Activated T-helper 1 cell treated with anti-CD3 and anti-CD28 coated beads, Interleukin-12 subunit alpha, Interleukin-12 subunit beta, Interleukin-2, Interleukin-4 antibody, amounts not matched to agents 30 ng/mL and 10 ng/mL and 1 ng/mL, durations not matched to agents 14 hours and 24 hours and 36 hours (primary cell): ENCODE measurements at regions not wholly inside any gene's neighbourhood (a gene's known extent, or its start where the extent isn't known, plus 50 kb on each side); places are given as distances from the start of the nearest gene placed in this dataset.

Source experiments
- DNase-seq: peaks from one replicate; pipeline ENCODE4 v3.0.0; 2021; ENCODE audit warnings: low spot score
- H3K27ac Mint-ChIP-seq: one replicate; pipeline ENCODE4 v1.8.0; 2021; ENCODE audit warnings: mild to moderate bottlenecking, mixed read lengths
- H3K27me3 Mint-ChIP-seq: one replicate; pipeline ENCODE4 v1.8.0; 2022; ENCODE audit warnings: mild to moderate bottlenecking, moderate library complexity, mixed read lengths; ENCODE audit not compliant: insufficient read depth
- H3K36me3 Mint-ChIP-seq: one replicate; pipeline ENCODE4 v1.8.0; 2021; ENCODE audit warnings: low read depth, mixed read lengths
- H3K4me1 Mint-ChIP-seq: one replicate; pipeline ENCODE4 v1.8.0; 2021; ENCODE audit warnings: low read depth, mixed read lengths
- H3K4me3 Mint-ChIP-seq: one replicate; pipeline ENCODE4 v1.8.0; 2021; ENCODE audit warnings: mild to moderate bottlenecking, moderate library complexity, mixed read lengths
- H3K9me3 Mint-ChIP-seq: one replicate; pipeline ENCODE4 v1.8.0; 2021; ENCODE audit warnings: mixed read lengths
- intact Hi-C: fragments of 100-400 bp; cut with micrococcal nuclease; formaldehyde crosslinking; loops from one replicate; pipeline ENCODE4 v1.15.1; 2024

DNA sequence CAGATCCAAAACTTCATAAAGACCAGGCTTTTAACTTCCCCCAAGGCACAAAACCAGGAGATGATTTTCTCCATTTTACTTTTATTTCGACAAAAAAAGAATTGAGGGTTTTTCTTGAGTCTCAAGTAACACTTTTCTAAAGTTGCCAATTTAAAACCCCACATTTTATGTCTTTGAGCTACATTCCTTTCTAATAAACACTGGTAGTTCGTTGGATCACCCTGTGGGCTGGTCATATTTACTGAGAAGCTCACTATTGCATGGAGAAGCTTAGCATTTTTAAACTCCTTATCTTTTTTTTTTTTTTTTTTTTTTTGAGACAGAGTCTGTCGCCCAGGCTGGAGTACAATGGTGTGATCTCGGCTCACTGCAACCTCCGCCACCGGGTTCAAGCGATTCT is 255.1 kb upstream of the TPM1 start:
- intact Hi-C loops = no loop called here
- Mint-ChIP-seq H3K36me3 (no peaks in the 10 kb centered on the region), H3K27me3 (no peaks in the 10 kb centered on the region), H3K27ac (no peak overlapping the region), H3K4me1 (no peaks in the 10 kb centered on the region), H3K9me3 (no peaks in the 10 kb centered on the region), H3K4me3 (no peak overlapping the region)
- DNase-seq = no peak

- Mint-ChIP-seq H3K9me3 (no peaks in the 10 kb centered on the region), H3K27me3 (no peaks in the 10 kb centered on the region), H3K4me1 (no peaks in the 10 kb centered on the region), H3K27ac (no peak overlapping the region), H3K4me3 (no peak overlapping the region), H3K36me3 (no peaks in the 10 kb centered on the region)
- no peak for DNase-seq
- intact Hi-C loops = no loop called here
Measured at GRCh38 chr15:62788224-62788623, 254.3 kb upstream of the TPM1 start.

- Mint-ChIP-seq H3K4me3 (no peak overlapping the region), H3K27ac (no peak overlapping the region), H3K36me3 (no peaks in the 10 kb centered on the region), H3K27me3 (no peaks in the 10 kb centered on the region), H3K9me3 (no peaks in the 10 kb centered on the region), H3K4me1 (no peaks in the 10 kb centered on the region)
- DNase-seq = no peak
- intact Hi-C loops = no loop called here
Measured at GRCh38 chr15:62790546-62790945, 252.0 kb upstream of the TPM1 start.

DNA sequence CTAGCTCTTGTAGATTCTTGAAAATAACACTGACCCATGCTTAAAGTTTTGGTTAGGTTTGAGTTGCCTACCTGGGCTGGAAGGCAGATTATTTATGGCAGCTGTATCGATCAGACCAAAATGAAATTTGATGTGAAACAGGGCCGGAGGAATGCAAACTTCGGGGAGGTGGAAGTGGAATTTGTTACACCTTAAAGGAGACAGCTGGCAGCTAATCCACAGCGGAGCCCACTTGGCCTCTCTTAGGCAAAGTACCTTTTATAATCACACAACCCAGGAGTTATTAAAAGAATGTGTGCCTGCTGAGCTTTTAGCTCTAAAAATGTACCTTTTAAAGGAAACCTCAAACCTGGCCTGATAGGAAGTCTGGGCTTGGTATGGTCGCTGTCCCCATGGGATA is 250.9 kb upstream of the TPM1 start:
- DNase-seq = no peak
- no peak overlapping the region for H3K27ac Mint-ChIP-seq
- intact Hi-C loops = no loop called here
- H3K9me3 Mint-ChIP-seq = no peaks in the 10 kb centered on the region
- H3K4me1 Mint-ChIP-seq = no peaks in the 10 kb centered on the region
- H3K36me3 Mint-ChIP-seq = no peaks in the 10 kb centered on the region
- no peak overlapping the region for H3K4me3 Mint-ChIP-seq
- H3K27me3 Mint-ChIP-seq = no peaks in the 10 kb centered on the region

GRCh38 chr15:62792986-62793751 is 249.4 kb upstream of the TPM1 start:
- no peak overlapping the region for H3K4me3 Mint-ChIP-seq
- H3K9me3 Mint-ChIP-seq = no peaks in the 10 kb centered on the region
- no peaks in the 10 kb centered on the region for H3K4me1 Mint-ChIP-seq
- no peaks in the 10 kb centered on the region for H3K27me3 Mint-ChIP-seq
- no peaks in the 10 kb centered on the region for H3K36me3 Mint-ChIP-seq
- H3K27ac Mint-ChIP-seq = no peak overlapping the region
- intact Hi-C loops = no loop called here
- no peak for DNase-seq

GRCh38 chr15:62793752-62794144 is 248.8 kb upstream of the TPM1 start:
- Mint-ChIP-seq H3K27me3 (no peaks in the 10 kb centered on the region), H3K36me3 (no peaks in the 10 kb centered on the region), H3K4me3 (no peak overlapping the region), H3K4me1 (no peaks in the 10 kb centered on the region), H3K9me3 (no peaks in the 10 kb centered on the region), H3K27ac (no peak overlapping the region)
- intact Hi-C loops = no loop called here
- DNase-seq = no peak

GRCh38 chr15:62795171-62795570 is 247.4 kb upstream of the TPM1 start:
- no peaks in the 10 kb centered on the region for H3K4me1 Mint-ChIP-seq
- DNase-seq = no peak
- H3K27me3 Mint-ChIP-seq = no peaks in the 10 kb centered on the region
- no peaks in the 10 kb centered on the region for H3K9me3 Mint-ChIP-seq
- H3K27ac Mint-ChIP-seq = no peak overlapping the region
- intact Hi-C loops = no loop called here
- H3K36me3 Mint-ChIP-seq = no peaks in the 10 kb centered on the region
- no peak overlapping the region for H3K4me3 Mint-ChIP-seq

DNA sequence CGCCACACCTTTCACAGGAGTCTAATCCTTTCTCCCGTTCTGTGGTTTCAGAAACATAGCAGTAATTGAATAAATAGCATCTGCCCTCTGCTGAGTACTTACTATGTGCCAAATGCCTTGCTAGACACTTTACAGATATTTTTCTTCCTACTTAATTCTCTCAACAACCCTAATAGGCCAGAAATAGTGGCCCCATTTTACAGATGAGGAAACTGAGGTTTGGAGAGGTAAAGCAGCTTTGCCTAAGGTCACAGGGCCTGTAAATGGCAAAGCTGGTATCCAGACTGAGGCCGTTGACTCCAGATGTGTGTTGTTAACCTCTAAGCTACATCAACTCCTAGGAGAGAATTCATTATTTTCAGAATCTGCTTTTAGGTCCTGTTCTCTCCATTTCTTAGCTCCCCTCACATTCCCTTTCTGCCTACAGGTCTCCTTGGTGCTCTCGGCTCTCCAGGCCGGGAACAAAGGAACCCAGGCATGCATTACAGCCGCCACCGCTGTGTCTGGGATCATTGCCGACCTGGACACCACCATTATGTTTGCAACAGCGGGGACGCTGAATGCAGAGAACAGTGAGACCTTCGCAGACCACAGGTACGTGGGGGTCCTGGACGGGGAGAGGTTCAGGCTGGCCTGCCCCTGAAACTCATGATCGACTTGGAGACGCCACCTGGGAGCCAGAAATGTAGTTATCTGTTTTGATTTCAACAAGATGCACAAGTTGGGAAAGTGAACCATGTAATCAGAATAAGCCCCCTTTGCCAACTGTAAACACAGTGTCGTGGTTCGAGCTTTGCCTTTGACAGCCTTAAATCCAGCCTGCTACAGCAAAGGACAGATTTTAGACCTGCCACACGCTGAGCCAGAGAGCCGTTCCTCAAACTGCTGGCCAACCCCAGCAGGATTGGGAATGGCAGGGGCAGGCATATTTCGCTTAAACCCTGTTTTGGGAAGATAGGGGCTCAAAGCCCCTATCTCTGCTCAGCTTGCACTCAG is 246.5 kb upstream of the TPM1 start:
- Mint-ChIP-seq H3K4me1 (no peaks in the 10 kb centered on the region), H3K27me3 (no peaks in the 10 kb centered on the region), H3K9me3 (no peaks in the 10 kb centered on the region), H3K4me3 (no peak overlapping the region), H3K27ac (no peak overlapping the region), H3K36me3 (no peaks in the 10 kb centered on the region)
- no peak for DNase-seq
- intact Hi-C loops = no loop called here

- Mint-ChIP-seq H3K9me3 (no peaks in the 10 kb centered on the region), H3K27me3 (no peaks in the 10 kb centered on the region), H3K4me3 (no peak overlapping the region), H3K36me3 (no peaks in the 10 kb centered on the region), H3K27ac (no peak overlapping the region), H3K4me1 (no peaks in the 10 kb centered on the region)
- DNase-seq = no peak
- intact Hi-C loops = no loop called here
Measured at GRCh38 chr15:62797171-62797570, 245.4 kb upstream of the TPM1 start.

DNA sequence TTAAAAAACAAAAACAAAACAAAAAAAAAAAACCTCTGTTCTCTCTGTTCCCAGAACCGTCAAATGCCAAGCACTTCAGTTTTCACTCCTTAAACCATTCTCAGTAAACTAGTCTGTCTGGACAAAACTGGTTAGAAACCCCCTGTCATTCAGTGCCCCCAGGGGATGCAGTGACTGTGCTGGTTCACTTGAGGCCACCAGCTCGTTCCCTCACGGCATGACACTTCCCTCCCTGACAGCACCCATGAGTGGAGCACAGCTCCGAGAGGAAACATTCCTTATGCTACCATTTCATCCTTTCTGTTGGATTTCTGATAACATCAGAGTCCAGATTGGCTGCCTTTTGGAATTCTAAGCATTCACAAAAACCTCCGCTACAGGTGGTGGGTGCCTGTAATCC is 244.0 kb upstream of the TPM1 start:
- intact Hi-C loops = no loop called here
- no peaks in the 10 kb centered on the region for H3K9me3 Mint-ChIP-seq
- no peak overlapping the region for H3K4me3 Mint-ChIP-seq

GRCh38 chr15:62799037-62799436 is 243.5 kb upstream of the TPM1 start:
- Mint-ChIP-seq H3K36me3 (no peaks in the 10 kb centered on the region), H3K4me1 (no peaks in the 10 kb centered on the region), H3K27me3 (peaks cover 3% of the 10 kb centered on the region), H3K4me3 (no peak overlapping the region), H3K27ac (no peak overlapping the region), H3K9me3 (no peaks in the 10 kb centered on the region)
- DNase-seq = no peak
- intact Hi-C loops = no loop called here

More for the DNA sequence above, 244.0 kb upstream of the TPM1 start:
- no peak for DNase-seq
- Mint-ChIP-seq H3K27me3 (peaks cover 3% of the 10 kb centered on the region), H3K4me1 (no peaks in the 10 kb centered on the region), H3K36me3 (no peaks in the 10 kb centered on the region), H3K27ac (no peak overlapping the region)

DNA sequence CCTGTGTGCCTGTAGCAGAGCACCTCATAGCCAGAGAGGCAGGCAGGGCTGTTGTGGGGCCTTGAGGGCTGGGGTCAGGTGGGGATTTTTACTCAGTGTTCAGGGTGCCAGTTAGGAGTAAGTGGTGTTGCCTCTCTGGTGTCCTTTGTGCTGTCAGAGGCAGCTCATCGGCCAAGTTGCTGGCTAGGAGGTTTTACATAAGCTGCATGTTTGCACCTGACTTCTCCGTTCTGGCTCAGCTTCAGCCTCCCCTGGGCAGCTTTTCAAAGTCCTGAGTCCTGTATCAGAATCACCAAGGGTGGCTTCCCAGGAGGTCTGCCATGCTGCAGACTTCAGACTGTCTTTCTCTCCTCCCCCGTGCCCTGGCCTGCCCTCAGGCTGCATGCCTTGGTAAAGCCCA is 242.6 kb upstream of the TPM1 start:
- H3K36me3 Mint-ChIP-seq = no peaks in the 10 kb centered on the region
- H3K9me3 Mint-ChIP-seq = no peaks in the 10 kb centered on the region
- no peak overlapping the region for H3K4me3 Mint-ChIP-seq
- H3K27me3 Mint-ChIP-seq = peaks cover 3% of the 10 kb centered on the region
- DNase-seq = no peak
- no peak overlapping the region for H3K27ac Mint-ChIP-seq
- H3K4me1 Mint-ChIP-seq = no peaks in the 10 kb centered on the region
- intact Hi-C loops = no loop called here

- intact Hi-C loops = no loop called here
- Mint-ChIP-seq H3K4me1 (no peaks in the 10 kb centered on the region), H3K36me3 (no peaks in the 10 kb centered on the region), H3K27me3 (peaks cover 3% of the 10 kb centered on the region), H3K27ac (no peak overlapping the region), H3K4me3 (no peak overlapping the region), H3K9me3 (no peaks in the 10 kb centered on the region)
- DNase-seq = no peak
Measured at GRCh38 chr15:62802612-62803011, 239.9 kb upstream of the TPM1 start.
